ENCODE measurements at regions not wholly inside any gene's neighbourhood (a gene's known extent, or its start where the extent isn't known, plus 50 kb on each side); places are given as distances from the start of the nearest gene placed in this dataset.
"Not testable (repeated sequence)": the region's sequence is repeated elsewhere in the genome, so short reads cannot be mapped to it uniquely, and the experiment has no call there.

DNA sequence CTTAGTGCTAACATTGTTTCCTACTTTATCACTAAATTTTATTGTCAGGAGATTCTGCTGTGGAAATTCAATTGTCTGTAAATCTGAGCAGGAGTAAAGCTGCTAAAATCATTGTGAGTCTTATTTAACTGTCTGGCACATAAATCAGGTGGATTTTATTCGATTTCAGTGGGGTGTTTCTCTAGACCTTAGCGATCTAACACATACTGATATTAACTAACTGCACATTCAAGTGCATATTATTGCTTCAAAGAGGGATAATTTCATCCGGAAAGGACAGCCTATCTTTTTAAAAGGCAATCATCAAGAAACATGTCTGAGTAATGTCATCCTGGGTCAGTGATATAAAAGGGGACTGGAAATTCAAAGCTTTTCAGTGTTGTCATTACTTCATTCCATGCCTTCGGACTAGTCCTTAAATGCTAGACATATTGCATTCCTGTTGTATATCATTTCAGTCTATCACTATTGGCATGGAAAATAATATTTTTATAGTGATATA, 388.7 kb downstream of the PCDH10 start:
- TF ChIP-seq, protein P1, sequence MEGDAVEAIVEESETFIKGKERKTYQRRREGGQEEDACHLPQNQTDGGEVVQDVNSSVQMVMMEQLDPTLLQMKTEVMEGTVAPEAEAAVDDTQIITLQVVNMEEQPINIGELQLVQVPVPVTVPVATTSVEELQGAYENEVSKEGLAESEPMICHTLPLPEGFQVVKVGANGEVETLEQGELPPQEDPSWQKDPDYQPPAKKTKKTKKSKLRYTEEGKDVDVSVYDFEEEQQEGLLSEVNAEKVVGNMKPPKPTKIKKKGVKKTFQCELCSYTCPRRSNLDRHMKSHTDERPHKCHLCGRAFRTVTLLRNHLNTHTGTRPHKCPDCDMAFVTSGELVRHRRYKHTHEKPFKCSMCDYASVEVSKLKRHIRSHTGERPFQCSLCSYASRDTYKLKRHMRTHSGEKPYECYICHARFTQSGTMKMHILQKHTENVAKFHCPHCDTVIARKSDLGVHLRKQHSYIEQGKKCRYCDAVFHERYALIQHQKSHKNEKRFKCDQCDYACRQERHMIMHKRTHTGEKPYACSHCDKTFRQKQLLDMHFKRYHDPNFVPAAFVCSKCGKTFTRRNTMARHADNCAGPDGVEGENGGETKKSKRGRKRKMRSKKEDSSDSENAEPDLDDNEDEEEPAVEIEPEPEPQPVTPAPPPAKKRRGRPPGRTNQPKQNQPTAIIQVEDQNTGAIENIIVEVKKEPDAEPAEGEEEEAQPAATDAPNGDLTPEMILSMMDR (IDR thresholded peaks at IDR 0.05; ENCODE audit: extremely low read depth in 1 of 2, insufficient read depth in 1 of 2, low read depth in 1 of 2, low read length in 2 of 2), result no peak
- TF ChIP-seq JUN (IDR thresholded peaks at IDR 0.05; ENCODE audit: borderline replicate concordance, insufficient read depth, insufficient read length, low read depth), result no peak
- TF ChIP-seq FOS (IDR thresholded peaks at IDR 0.05; ENCODE audit: borderline replicate concordance, insufficient read depth, low read length), result no peak
- no peak for TF ChIP-seq MYC (IDR thresholded peaks at IDR 0.05; ENCODE audit: low read depth, low read length)
- TF ChIP-seq GATA2 (IDR thresholded peaks at IDR 0.05; ENCODE audit: insufficient read depth, insufficient read length, low read depth, low read length), result no peak
- intact Hi-C loops (cut with micrococcal nuclease), result no loop called here
- Histone ChIP-seq H3K9ac (replicated peaks; ENCODE audit: extremely low read depth, insufficient read depth, low read length) (no peak overlapping the region), H3K36me3 (ENCODE audit: control insufficient read depth in 2 of 2, extremely low read depth in 1 of 2, insufficient read depth in 2 of 2, low read length in 2 of 2) (no peaks in the 10 kb centered on the region), H3K4me2 (ENCODE audit: insufficient read depth, low read length) (no peak overlapping the region), H4K20me1 (replicated peaks; ENCODE audit: control insufficient read depth, extremely low read depth, insufficient read depth, low read length) (no peaks in the 10 kb centered on the region), H3K9me3 (replicated peaks; ENCODE audit: control insufficient read depth, insufficient read depth, low read length) (no peaks in the 10 kb centered on the region), H3K4me3 (replicated peaks in 1 of 3; ENCODE audit: insufficient read depth in 1 of 3, low read depth in 1 of 3, low read length in 3 of 3) (no peak overlapping the region), H3K9me1 (replicated peaks; ENCODE audit: control insufficient read depth, extremely low read depth, insufficient read depth, low read length) (no peaks in the 10 kb centered on the region), H3K79me2 (ENCODE audit: control insufficient read depth, insufficient read depth, low read length) (no peaks in the 10 kb centered on the region), H2AFZ (ENCODE audit: low read depth, low read length) (peak overlapping the region; percentile 70), H3K27me3 (ENCODE audit: control insufficient read depth in 2 of 2, insufficient read depth in 2 of 2, low read length in 2 of 2) (no peaks in the 10 kb centered on the region), H3K27ac (ENCODE audit: insufficient read depth, low read depth, low read length) (no peak overlapping the region), H3K4me1 (ENCODE audit: control insufficient read depth, extremely low read depth, insufficient read depth, low read length) (no peaks in the 10 kb centered on the region)
- ChIA-PET POLR2A (no interaction called here), CTCF (no interaction called here)
- BruUV-seq (replicated peaks), result no TSS peak
- dilution Hi-C loops (cut with MboI; ENCODE audit: extremely low pct_ligation_motif_present, low sequenced_read_pairs), result no loop called here
- no peak for DNase-seq (ENCODE audit: low read depth, low spot score)
- no peak for FAIRE-seq

DNA sequence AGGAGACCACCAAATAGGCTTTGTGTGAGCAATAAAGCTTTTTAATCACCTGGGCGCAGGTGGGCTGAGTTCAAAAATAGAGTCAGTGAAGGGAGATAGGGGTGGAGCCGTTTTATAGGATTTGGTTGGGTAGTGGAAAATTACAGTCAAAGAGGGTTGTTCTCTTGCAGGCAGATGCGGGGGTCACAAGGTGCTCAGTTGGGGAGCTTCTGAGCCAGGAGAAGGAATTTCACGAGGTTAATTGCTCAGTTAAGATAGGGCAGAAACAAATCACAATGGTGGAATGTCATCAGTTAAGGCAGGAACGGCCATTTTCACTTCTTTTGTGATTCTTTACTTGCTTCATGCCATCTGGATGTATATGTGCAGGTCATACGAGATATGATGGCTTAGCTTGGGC, 385.1 kb downstream of the PCDH10 start:
- H3K36me3 ChIP-seq (ENCODE audit: control insufficient read depth in 2 of 2, extremely low read depth in 1 of 2, insufficient read depth in 2 of 2, low read length in 2 of 2); H3K4me1 ChIP-seq (ENCODE audit: control insufficient read depth, extremely low read depth, insufficient read depth, low read length); CTCF ChIA-PET; H3K9me3 ChIP-seq (replicated peaks; ENCODE audit: control insufficient read depth, insufficient read depth, low read length); H3K9ac ChIP-seq (replicated peaks; ENCODE audit: extremely low read depth, insufficient read depth, low read length); H3K79me2 ChIP-seq (ENCODE audit: control insufficient read depth, insufficient read depth, low read length); DNase-seq (ENCODE audit: low read depth, low spot score); H3K4me3 ChIP-seq (replicated peaks in 1 of 3; ENCODE audit: insufficient read depth in 1 of 3, low read depth in 1 of 3, low read length in 3 of 3); H3K4me2 ChIP-seq (ENCODE audit: insufficient read depth, low read length); POLR2A ChIA-PET; FAIRE-seq; dilution Hi-C loops (cut with MboI; ENCODE audit: extremely low pct_ligation_motif_present, low sequenced_read_pairs); H3K27ac ChIP-seq (ENCODE audit: insufficient read depth, low read depth, low read length); intact Hi-C loops (cut with micrococcal nuclease); H3K27me3 ChIP-seq (ENCODE audit: control insufficient read depth in 2 of 2, insufficient read depth in 2 of 2, low read length in 2 of 2); H3K9me1 ChIP-seq (replicated peaks; ENCODE audit: control insufficient read depth, extremely low read depth, insufficient read depth, low read length); BruUV-seq (replicated peaks); H4K20me1 ChIP-seq (replicated peaks; ENCODE audit: control insufficient read depth, extremely low read depth, insufficient read depth, low read length); H2AFZ ChIP-seq (ENCODE audit: low read depth, low read length): not testable (repeated sequence)
